Liver (tissue), 8 donors: ENCODE measurements at regions not wholly inside any gene's neighbourhood (a gene's known extent, or its start where the extent isn't known, plus 50 kb on each side); places are given as distances from the start of the nearest gene placed in this dataset.

Experiments
- DNase-seq: peaks from one replicate; pipeline ENCODE4 v3.0.0-alpha.2; 2017; ENCODE audit warnings: low spot score
- H3K27ac ChIP-seq, 2 donors: one replicate each; pipeline ENCODE4 v1.7.0; 2013; ENCODE audit warnings: inconsistent platforms in 2 of 2, low read length in 2 of 2, control low read depth in 1 of 2, low read depth in 1 of 2, mild to moderate bottlenecking in 1 of 2
- H3K27me3 ChIP-seq, 4 donors: one replicate each; pipeline versions ENCODE4 v1.6.1 to v1.7.0; 2013; ENCODE audit warnings: low read length in 3 of 4, inconsistent platforms in 1 of 4, mild to moderate bottlenecking in 1 of 4, moderate library complexity in 1 of 4; ENCODE audit not compliant: control insufficient read depth in 4 of 4, insufficient read depth in 4 of 4
- H3K36me3 ChIP-seq, 4 donors: one replicate each; pipeline versions ENCODE4 v1.6.1 to v1.7.0; 2013; ENCODE audit warnings: low read length in 3 of 4, mild to moderate bottlenecking in 3 of 4, low read depth in 1 of 4, moderate library complexity in 1 of 4; ENCODE audit not compliant: control insufficient read depth in 4 of 4, insufficient read depth in 3 of 4
- H3K4me1 ChIP-seq, 4 donors: one replicate each; pipeline versions ENCODE4 v1.6.1 to v1.7.0; 2013; ENCODE audit warnings: low read length in 3 of 4, mild to moderate bottlenecking in 3 of 4, moderate library complexity in 1 of 4; ENCODE audit not compliant: control insufficient read depth in 4 of 4, insufficient read depth in 4 of 4
- H3K4me3 ChIP-seq, 3 donors: one replicate each; pipeline versions ENCODE4 v1.6.1 to v1.7.0; 2013; ENCODE audit warnings: low read length in 3 of 3, control low read depth in 1 of 3, low read depth in 1 of 3, mild to moderate bottlenecking in 1 of 3
- H3K9ac ChIP-seq, 2 donors: one replicate each; pipeline ENCODE4 v1.7.0; 2013; ENCODE audit warnings: low read length in 2 of 2, mild to moderate bottlenecking in 2 of 2, moderate library complexity in 2 of 2, control low read depth in 1 of 2, low read depth in 1 of 2
- H3K9me3 ChIP-seq, 4 donors: one replicate each; pipeline versions ENCODE4 v1.6.1 to v1.7.0; 2013; ENCODE audit warnings: low read length in 3 of 4; ENCODE audit not compliant: control insufficient read depth in 4 of 4
- EGR1 ChIP-seq, 2 donors: IDR thresholded peaks; 2 replicates each; pipeline ENCODE4 v1.6.1; 2016 to 2018; ENCODE audit warnings: antibody characterized with exemption in 2 of 2, low read depth in 2 of 2
- FOXA1 ChIP-seq: IDR thresholded peaks from 2 replicates; pipeline ENCODE4 v1.6.1; 2016; ENCODE audit warnings: antibody characterized with exemption
- FOXA2 ChIP-seq: IDR thresholded peaks from 2 replicates; pipeline ENCODE4 v1.6.1; 2016; ENCODE audit warnings: antibody characterized with exemption
- GABPA ChIP-seq, 2 donors: IDR thresholded peaks in 1 of 2; conservative IDR thresholded peaks in 1 of 2; 2 replicates each; pipeline ENCODE4 v1.6.1; 2016; ENCODE audit warnings: antibody characterized with exemption in 2 of 2, mild to moderate bottlenecking in 1 of 2, moderate library complexity in 1 of 2
- HNF4A ChIP-seq, 2 donors: conservative IDR thresholded peaks; 2 replicates each; pipeline ENCODE4 v1.6.1; 2016; ENCODE audit warnings: antibody characterized with exemption in 2 of 2, mild to moderate bottlenecking in 2 of 2
- HNF4G ChIP-seq: IDR thresholded peaks from 2 replicates; pipeline ENCODE4 v1.6.1; 2016; ENCODE audit warnings: antibody characterized with exemption
- JUND ChIP-seq, 2 donors: IDR thresholded peaks; 2 replicates each; pipeline ENCODE4 v1.6.1; 2016; ENCODE audit warnings: antibody characterized with exemption in 2 of 2
- NR2F2 ChIP-seq: IDR thresholded peaks from 2 replicates; pipeline ENCODE4 v1.6.1; 2016; ENCODE audit warnings: antibody characterized with exemption
- RAD21 ChIP-seq, 2 donors: IDR thresholded peaks; 2 replicates each; pipeline ENCODE4 v1.6.1; 2016; ENCODE audit warnings: antibody characterized with exemption in 2 of 2, mild to moderate bottlenecking in 2 of 2
- RXRA ChIP-seq, 2 donors: IDR thresholded peaks; 2 replicates each; pipeline ENCODE4 v1.6.1; 2017 to 2018; ENCODE audit warnings: antibody characterized with exemption in 2 of 2, mild to moderate bottlenecking in 1 of 2
- SP1 ChIP-seq: IDR thresholded peaks from 2 replicates; pipeline ENCODE4 v1.6.1; 2018; ENCODE audit warnings: antibody characterized with exemption, mild to moderate bottlenecking
- TAF1 ChIP-seq: conservative IDR thresholded peaks from 2 replicates; pipeline ENCODE4 v1.6.1; 2016; ENCODE audit warnings: antibody characterized with exemption, mild to moderate bottlenecking
- YY1 ChIP-seq: IDR thresholded peaks from 2 replicates; pipeline ENCODE4 v1.6.1; 2016; ENCODE audit warnings: antibody characterized with exemption, mild to moderate bottlenecking
- WGBS: extraction: QIAGEN DNeasy Blood & Tissue Kit; methylation state at CpG from one replicate; pipeline ENCODE4 v1.1.7; 2013; 5-methylcytosine and 5-hydroxymethylcytosine counted together
- TF ChIP-seq, protein P1 (sequence below): IDR thresholded peaks from 2 replicates; pipeline ENCODE4 v1.6.1; 2016; ENCODE audit warnings: antibody characterized with exemption, mild to moderate bottlenecking
- TF ChIP-seq, protein P2 (sequence below): IDR thresholded peaks from 2 replicates; pipeline ENCODE4 v1.6.1; 2016; ENCODE audit warnings: antibody characterized with exemption
- TF ChIP-seq, protein P3 (sequence below): IDR thresholded peaks from 2 replicates; pipeline ENCODE4 v1.6.1; 2016; ENCODE audit warnings: antibody characterized with exemption
- TF ChIP-seq, protein P4 (sequence below): IDR thresholded peaks from 2 replicates; pipeline ENCODE4 v1.6.1; 2016; ENCODE audit warnings: antibody characterized with exemption
- TF ChIP-seq, protein P5 (sequence below): fragments of 150-350 bp; IDR thresholded peaks from 2 replicates; pipeline ENCODE4 v1.5.1; 2017; ENCODE audit warnings: improper control_type of control experiment, low read depth, low read length; ENCODE audit not compliant: missing input control
- donor health status: healthy.
- donor health status: healthy.
- donor health status: healthy.
- donor health status: healthy.
- donor health status: healthy.

DNA sequence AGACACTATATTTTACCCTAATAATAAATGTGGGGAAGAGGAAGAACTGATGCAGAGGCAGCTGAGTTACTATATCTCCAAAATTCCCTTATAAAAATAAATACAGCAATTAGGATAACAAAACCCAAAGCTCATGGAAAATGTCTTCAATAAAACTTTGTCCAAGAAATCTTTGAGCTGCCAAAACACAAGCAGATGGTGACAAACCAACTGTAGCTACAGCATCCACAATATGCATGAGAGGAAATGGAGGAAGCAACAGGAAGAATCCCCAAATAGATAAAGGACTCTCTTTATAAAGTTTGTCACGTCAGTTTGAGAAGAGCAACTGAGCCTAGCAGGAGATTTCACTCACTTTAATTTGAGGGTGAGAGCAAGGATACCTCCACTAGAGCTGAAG, 638.2 kb downstream of the IGSF11 start:
- WGBS: 55% methylated on average over 1 of the region's 1 CpG
- Histone ChIP-seq H3K9me3 (no peaks in the 10 kb centered on the region), H3K27ac (no peak overlapping the region), H3K4me1 (peaks cover 0 to 8% (median 0%) of the 10 kb centered on the region in 4 donors), H3K4me3 (no peak overlapping the region), H3K36me3 (no peaks in the 10 kb centered on the region), H3K27me3 (no peaks in the 10 kb centered on the region), H3K9ac (no peak overlapping the region)
- no peak for TF ChIP-seq HNF4A (conservative IDR thresholded peaks at IDR 0.05)
- TF ChIP-seq EGR1 (IDR thresholded peaks at IDR 0.05; ENCODE audit: low read depth in 2 of 2): no peak
- TF ChIP-seq, protein P1, sequence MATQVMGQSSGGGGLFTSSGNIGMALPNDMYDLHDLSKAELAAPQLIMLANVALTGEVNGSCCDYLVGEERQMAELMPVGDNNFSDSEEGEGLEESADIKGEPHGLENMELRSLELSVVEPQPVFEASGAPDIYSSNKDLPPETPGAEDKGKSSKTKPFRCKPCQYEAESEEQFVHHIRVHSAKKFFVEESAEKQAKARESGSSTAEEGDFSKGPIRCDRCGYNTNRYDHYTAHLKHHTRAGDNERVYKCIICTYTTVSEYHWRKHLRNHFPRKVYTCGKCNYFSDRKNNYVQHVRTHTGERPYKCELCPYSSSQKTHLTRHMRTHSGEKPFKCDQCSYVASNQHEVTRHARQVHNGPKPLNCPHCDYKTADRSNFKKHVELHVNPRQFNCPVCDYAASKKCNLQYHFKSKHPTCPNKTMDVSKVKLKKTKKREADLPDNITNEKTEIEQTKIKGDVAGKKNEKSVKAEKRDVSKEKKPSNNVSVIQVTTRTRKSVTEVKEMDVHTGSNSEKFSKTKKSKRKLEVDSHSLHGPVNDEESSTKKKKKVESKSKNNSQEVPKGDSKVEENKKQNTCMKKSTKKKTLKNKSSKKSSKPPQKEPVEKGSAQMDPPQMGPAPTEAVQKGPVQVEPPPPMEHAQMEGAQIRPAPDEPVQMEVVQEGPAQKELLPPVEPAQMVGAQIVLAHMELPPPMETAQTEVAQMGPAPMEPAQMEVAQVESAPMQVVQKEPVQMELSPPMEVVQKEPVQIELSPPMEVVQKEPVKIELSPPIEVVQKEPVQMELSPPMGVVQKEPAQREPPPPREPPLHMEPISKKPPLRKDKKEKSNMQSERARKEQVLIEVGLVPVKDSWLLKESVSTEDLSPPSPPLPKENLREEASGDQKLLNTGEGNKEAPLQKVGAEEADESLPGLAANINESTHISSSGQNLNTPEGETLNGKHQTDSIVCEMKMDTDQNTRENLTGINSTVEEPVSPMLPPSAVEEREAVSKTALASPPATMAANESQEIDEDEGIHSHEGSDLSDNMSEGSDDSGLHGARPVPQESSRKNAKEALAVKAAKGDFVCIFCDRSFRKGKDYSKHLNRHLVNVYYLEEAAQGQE: no peak
- no peak for TF ChIP-seq JUND (IDR thresholded peaks at IDR 0.05)
- no peak for TF ChIP-seq HNF4G
- no peak for TF ChIP-seq FOXA2
- no peak for TF ChIP-seq NR2F2
- TF ChIP-seq YY1: no peak
- TF ChIP-seq, protein P2, sequence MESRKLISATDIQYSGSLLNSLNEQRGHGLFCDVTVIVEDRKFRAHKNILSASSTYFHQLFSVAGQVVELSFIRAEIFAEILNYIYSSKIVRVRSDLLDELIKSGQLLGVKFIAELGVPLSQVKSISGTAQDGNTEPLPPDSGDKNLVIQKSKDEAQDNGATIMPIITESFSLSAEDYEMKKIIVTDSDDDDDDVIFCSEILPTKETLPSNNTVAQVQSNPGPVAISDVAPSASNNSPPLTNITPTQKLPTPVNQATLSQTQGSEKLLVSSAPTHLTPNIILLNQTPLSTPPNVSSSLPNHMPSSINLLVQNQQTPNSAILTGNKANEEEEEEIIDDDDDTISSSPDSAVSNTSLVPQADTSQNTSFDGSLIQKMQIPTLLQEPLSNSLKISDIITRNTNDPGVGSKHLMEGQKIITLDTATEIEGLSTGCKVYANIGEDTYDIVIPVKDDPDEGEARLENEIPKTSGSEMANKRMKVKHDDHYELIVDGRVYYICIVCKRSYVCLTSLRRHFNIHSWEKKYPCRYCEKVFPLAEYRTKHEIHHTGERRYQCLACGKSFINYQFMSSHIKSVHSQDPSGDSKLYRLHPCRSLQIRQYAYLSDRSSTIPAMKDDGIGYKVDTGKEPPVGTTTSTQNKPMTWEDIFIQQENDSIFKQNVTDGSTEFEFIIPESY: no peak
- no peak for TF ChIP-seq GABPA (IDR thresholded peaks at IDR 0.05 in 1 of 2, conservative IDR thresholded peaks at IDR 0.05 in 1 of 2)
- TF ChIP-seq, protein P3, sequence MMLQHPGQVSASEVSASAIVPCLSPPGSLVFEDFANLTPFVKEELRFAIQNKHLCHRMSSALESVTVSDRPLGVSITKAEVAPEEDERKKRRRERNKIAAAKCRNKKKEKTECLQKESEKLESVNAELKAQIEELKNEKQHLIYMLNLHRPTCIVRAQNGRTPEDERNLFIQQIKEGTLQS: no peak
- no peak for TF ChIP-seq RXRA (IDR thresholded peaks at IDR 0.05)
- TF ChIP-seq, protein P4, sequence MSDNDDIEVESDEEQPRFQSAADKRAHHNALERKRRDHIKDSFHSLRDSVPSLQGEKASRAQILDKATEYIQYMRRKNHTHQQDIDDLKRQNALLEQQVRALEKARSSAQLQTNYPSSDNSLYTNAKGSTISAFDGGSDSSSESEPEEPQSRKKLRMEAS: no peak
- no peak for TF ChIP-seq FOXA1
- no peak for TF ChIP-seq SP1
- TF ChIP-seq, protein P5, sequence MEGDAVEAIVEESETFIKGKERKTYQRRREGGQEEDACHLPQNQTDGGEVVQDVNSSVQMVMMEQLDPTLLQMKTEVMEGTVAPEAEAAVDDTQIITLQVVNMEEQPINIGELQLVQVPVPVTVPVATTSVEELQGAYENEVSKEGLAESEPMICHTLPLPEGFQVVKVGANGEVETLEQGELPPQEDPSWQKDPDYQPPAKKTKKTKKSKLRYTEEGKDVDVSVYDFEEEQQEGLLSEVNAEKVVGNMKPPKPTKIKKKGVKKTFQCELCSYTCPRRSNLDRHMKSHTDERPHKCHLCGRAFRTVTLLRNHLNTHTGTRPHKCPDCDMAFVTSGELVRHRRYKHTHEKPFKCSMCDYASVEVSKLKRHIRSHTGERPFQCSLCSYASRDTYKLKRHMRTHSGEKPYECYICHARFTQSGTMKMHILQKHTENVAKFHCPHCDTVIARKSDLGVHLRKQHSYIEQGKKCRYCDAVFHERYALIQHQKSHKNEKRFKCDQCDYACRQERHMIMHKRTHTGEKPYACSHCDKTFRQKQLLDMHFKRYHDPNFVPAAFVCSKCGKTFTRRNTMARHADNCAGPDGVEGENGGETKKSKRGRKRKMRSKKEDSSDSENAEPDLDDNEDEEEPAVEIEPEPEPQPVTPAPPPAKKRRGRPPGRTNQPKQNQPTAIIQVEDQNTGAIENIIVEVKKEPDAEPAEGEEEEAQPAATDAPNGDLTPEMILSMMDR: no peak
- TF ChIP-seq TAF1: no peak
- TF ChIP-seq RAD21 (IDR thresholded peaks at IDR 0.05): no peak
- no peak for DNase-seq
